Panc1 (cell line): ENCODE measurements at regions not wholly inside any gene's neighbourhood (a gene's known extent, or its start where the extent isn't known, plus 50 kb on each side); places are given as distances from the start of the nearest gene placed in this dataset.

Source experiments
- ATAC-seq: fragments of 200-7000 bp; cut with Tn5 transposase; 2 replicates; pipeline ENCODE4 v1.9.1; 2020; ENCODE audit warnings: mild to moderate bottlenecking, moderate library complexity
- BruUV-seq: library from RNA; stranded (reverse); fragments of 400-500 nt; replicated peaks from 2 replicates; lab custom pipeline; 2021; lab: Mats Ljungman, UMichigan
- CTCF ChIA-PET: fragments of 300-600 bp; sonication (Branson Sonifier 250); formaldehyde crosslinking; loops from one replicate; lab custom pipeline; 2022; ENCODE audit warnings: antibody characterized with exemption; lab: Charles Lee
- POLR2A ChIA-PET: fragments of 300-600 bp; sonication (Branson Sonifier 250); formaldehyde crosslinking; loops from one replicate; lab custom pipeline; 2022; ENCODE audit warnings: antibody characterized with exemption; lab: Charles Lee
- DNase-seq: peaks from one replicate; pipeline ENCODE4 v3.0.0-alpha.2; 2010; ENCODE audit warnings: low read depth, low spot score
- H3K27ac ChIP-seq: 2 replicates; pipeline ENCODE4 v1.5.1; 2011; ENCODE audit warnings: mild to moderate bottlenecking, low read length, inconsistent platforms
- H3K27me3 ChIP-seq: fragments of 200-500 bp; sonication (Bioruptor generic); 2 replicates; pipeline ENCODE4 v1.6.0; 2014; ENCODE audit warnings: low read length, inconsistent platforms; ENCODE audit not compliant: control insufficient read depth, insufficient read depth
- H3K36me3 ChIP-seq: fragments of 200-500 bp; sonication (Bioruptor generic); 2 replicates; pipeline ENCODE4 v1.5.1; 2014; ENCODE audit warnings: inconsistent platforms, mild to moderate bottlenecking, low read length, moderate library complexity; ENCODE audit not compliant: control insufficient read depth, insufficient read depth
- H3K4me1 ChIP-seq: 2 replicates; pipeline ENCODE4 v1.5.1; 2011; ENCODE audit warnings: inconsistent platforms, mild to moderate bottlenecking, low read length, moderate library complexity; ENCODE audit not compliant: control insufficient read depth, insufficient read depth
- H3K4me3 ChIP-seq, 2 experiments: 2 replicates each; pipeline ENCODE4 v1.5.1; 2011 to 2012; ENCODE audit warnings: low read depth in 2 of 2, low read length in 2 of 2, mild to moderate bottlenecking in 2 of 2, inconsistent platforms in 1 of 2, moderate library complexity in 1 of 2
- H3K9me3 ChIP-seq: fragments of 200-500 bp; sonication (Bioruptor generic); 2 replicates; pipeline ENCODE4 v1.5.1; 2014; ENCODE audit warnings: low read depth, mild to moderate bottlenecking, inconsistent platforms, low read length, moderate library complexity; ENCODE audit not compliant: control insufficient read depth, insufficient read depth
- CTCF ChIP-seq: fragments of 450-650 bp; IDR thresholded peaks from 2 replicates; pipeline ENCODE4 v1.5.1; 2017; ENCODE audit warnings: mild to moderate bottlenecking
- POLR2AphosphoS5 ChIP-seq: IDR thresholded peaks from 2 replicates; pipeline ENCODE4 v1.6.1; 2012; ENCODE audit warnings: mild to moderate bottlenecking, low read depth, low read length, moderate library complexity
- REST ChIP-seq, 2 experiments: IDR thresholded peaks; 2 replicates each; pipeline ENCODE4 v1.6.1; 2011 to 2012; ENCODE audit warnings: low read depth in 2 of 2, control low read depth in 1 of 2, low read length in 1 of 2, mild to moderate bottlenecking in 1 of 2, moderate library complexity in 1 of 2; ENCODE audit not compliant: insufficient read depth in 1 of 2
- SIN3A ChIP-seq: IDR thresholded peaks from 2 replicates; pipeline ENCODE4 v1.6.1; 2012; ENCODE audit warnings: low read depth, mild to moderate bottlenecking, low read length, moderate library complexity, borderline replicate concordance; ENCODE audit not compliant: insufficient read depth
- TCF7L2 ChIP-seq: IDR thresholded peaks from 2 replicates; pipeline ENCODE4 v1.6.1; 2011; ENCODE audit warnings: mild to moderate bottlenecking, low read depth, low read length, inconsistent platforms
- in situ Hi-C: cut with HindIII; loops from 2 replicates; pipeline ENCODE4 v1.10.0; 2016; ENCODE audit warnings: low sequenced_read_pairs, low pct_unique_long_range_greater_than_20kb
- intact Hi-C: fragments of 100-400 bp; cut with micrococcal nuclease; formaldehyde crosslinking; loops from one replicate; pipeline ENCODE4 v1.10.0; 2022; ENCODE audit not compliant: unreplicated experiment

GRCh38 chr2:3079959-3080948 lies 297.4 kb downstream of the EIPR1 start:
- ATAC-seq: no peak

GRCh38 chr2:3079466-3079865 lies 298.2 kb downstream of the EIPR1 start:
- in situ Hi-C loops (no loop called here), intact Hi-C loops (no loop called here)
- no peak for ATAC-seq
- ChIA-PET POLR2A (no interaction called here), CTCF (no interaction called here)
- H3K27me3 ChIP-seq: peaks cover 3% of the 10 kb centered on the region
- H3K4me1 ChIP-seq: no peaks in the 10 kb centered on the region
- no peaks in the 10 kb centered on the region for H3K36me3 ChIP-seq
- H3K27ac ChIP-seq: no peak overlapping the region
- no peaks in the 10 kb centered on the region for H3K9me3 ChIP-seq
- no peak for DNase-seq
- H3K4me3 ChIP-seq: no peak overlapping the region
- BruUV-seq: no TSS peak
- TF ChIP-seq TCF7L2 (no peak), SIN3A (no peak), POLR2AphosphoS5 (no peak), REST (IDR thresholded peaks at IDR 0.05; ENCODE audit: insufficient read depth in 1 of 2, low read depth in 2 of 2, low read length in 1 of 2) (no peak)

More at GRCh38 chr2:3079959-3080948, 297.4 kb downstream of the EIPR1 start:
- ChIA-PET POLR2A (no interaction called here), CTCF (no interaction called here)
- no peaks in the 10 kb centered on the region for H3K4me1 ChIP-seq
- intact Hi-C loops: no loop called here
- H3K4me3 ChIP-seq: no peak overlapping the region
- no peak for TF ChIP-seq POLR2AphosphoS5
- TF ChIP-seq CTCF: no peak
- TF ChIP-seq TCF7L2: no peak
- TF ChIP-seq REST (IDR thresholded peaks at IDR 0.05; ENCODE audit: insufficient read depth in 1 of 2, low read depth in 2 of 2, low read length in 1 of 2): no peak
- no peak for TF ChIP-seq SIN3A
- in situ Hi-C loops: no loop called here
- no TSS peak for BruUV-seq
- no peaks in the 10 kb centered on the region for H3K9me3 ChIP-seq
- no peak overlapping the region for H3K27ac ChIP-seq
- H3K27me3 ChIP-seq: peaks cover 3% of the 10 kb centered on the region
- DNase-seq: no peak
- H3K36me3 ChIP-seq: no peaks in the 10 kb centered on the region
